K562 (cell line): ENCODE measurements at regions not wholly inside any gene's neighbourhood (a gene's known extent, or its start where the extent isn't known, plus 50 kb on each side); places are given as distances from the start of the nearest gene placed in this dataset.

ENCODE experiments used
- CEBPB ChIP-seq: fragments of 450-650 bp; IDR thresholded peaks from 2 replicates; pipeline ENCODE4 v1.6.1; 2016; ENCODE audit warnings: missing genetic modification characterization, missing compliant biosample characterization
- SREBF2 ChIP-seq: sonication (generic); formaldehyde crosslinking; IDR thresholded peaks from 2 replicates; pipeline ENCODE4 v1.4.0; 2020; ENCODE audit warnings: mild to moderate bottlenecking, missing genetic modification reagents

- TF ChIP-seq SREBF2 (CRISPR knock-in tag), result no peak
- no peak for TF ChIP-seq CEBPB (tag)
These were observed 386.6 kb downstream of the DIPK2A start for GRCh38 chr3:144358191-144358590.
